ENCODE measurements at regions not wholly inside any gene's neighbourhood (a gene's known extent, or its start where the extent isn't known, plus 50 kb on each side); places are given as distances from the start of the nearest gene placed in this dataset.

DNA sequence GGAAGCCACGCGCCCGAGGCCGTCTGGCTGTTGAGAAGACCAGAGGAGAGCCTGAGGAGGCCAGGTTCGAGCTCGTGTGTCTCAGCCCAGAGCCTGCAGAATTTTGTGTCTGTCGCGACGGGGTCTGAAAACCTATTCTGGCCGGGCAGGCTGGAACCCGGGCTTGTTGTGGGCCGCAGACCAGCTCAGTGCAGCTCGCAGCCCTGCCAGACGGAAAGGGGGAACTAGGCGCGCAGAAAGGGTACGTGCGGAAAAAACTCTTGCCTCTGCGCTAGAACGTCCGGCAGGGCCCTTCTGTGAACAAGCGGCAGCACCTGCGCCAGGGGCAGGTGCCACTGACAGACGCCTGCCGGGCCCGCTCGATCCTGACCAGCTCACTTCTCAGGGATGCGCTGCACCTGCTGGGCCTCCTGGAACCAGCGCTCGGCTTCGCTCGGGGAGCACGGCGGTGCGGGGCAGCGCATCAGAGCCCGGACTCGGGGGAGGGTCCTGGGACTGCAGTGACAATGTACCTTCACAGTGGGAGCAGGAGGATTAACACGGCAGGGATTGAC lies 409.3 kb downstream of the BRD1 start:
- no peaks in the 10 kb centered on the region for H3K27me3 ChIP-seq (ENCODE audit: insufficient read depth, low read length)
- no peak overlapping the region for H3K4me3 ChIP-seq (ENCODE audit: low read length)
- no peaks in the 10 kb centered on the region for H3K9me3 ChIP-seq (ENCODE audit: low read depth, low read length)
- no peaks in the 10 kb centered on the region for H3K4me1 ChIP-seq (ENCODE audit: insufficient read depth, low read length)

DNA sequence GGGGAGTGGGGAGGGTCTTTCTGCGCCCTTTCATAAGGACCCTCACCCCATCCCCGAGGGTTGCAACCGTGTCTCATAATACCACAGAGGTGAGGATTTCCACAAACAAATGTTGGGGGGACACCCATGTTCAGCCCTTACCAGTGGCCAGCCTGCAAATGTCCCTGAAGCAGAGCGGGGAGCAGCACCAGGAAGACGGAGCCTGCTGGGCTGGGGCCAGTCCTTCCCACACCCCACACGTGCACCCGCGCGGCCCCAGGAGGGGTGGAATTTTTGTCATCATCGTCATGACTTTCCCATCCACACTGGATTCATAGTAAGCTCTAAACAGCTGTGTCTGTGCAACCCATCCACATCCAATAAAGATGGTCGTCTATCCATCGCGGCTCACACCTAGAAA lies 409.8 kb downstream of the BRD1 start:
- H3K4me1 ChIP-seq (ENCODE audit: insufficient read depth, low read length): no peaks in the 10 kb centered on the region
- H3K9me3 ChIP-seq (ENCODE audit: low read depth, low read length): no peaks in the 10 kb centered on the region
- no peak overlapping the region for H3K4me3 ChIP-seq (ENCODE audit: low read length)
- no peaks in the 10 kb centered on the region for H3K27me3 ChIP-seq (ENCODE audit: insufficient read depth, low read length)

DNA sequence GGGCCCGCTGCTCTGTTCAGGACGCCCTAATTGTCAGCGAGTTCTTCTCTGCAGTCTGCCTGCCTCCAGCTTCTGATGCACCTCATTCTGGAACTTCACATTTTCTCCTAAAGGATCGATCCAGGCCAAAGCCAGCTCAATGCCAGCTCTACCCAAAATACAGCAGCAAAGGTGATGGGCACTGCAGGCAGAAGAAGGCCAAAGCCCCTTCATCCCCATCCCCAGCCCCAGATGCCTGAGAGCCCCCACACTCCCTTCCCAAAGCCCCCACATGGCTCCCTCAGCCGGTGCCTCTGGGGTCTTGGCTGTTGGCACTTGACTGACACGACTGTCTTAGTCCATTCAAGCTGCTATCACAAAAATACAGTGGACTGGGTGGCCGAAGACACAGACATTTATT lies 410.3 kb downstream of the BRD1 start:
- H3K4me3 ChIP-seq (ENCODE audit: low read length): no peak overlapping the region
- H3K27me3 ChIP-seq (ENCODE audit: insufficient read depth, low read length): no peaks in the 10 kb centered on the region
- H3K4me1 ChIP-seq (ENCODE audit: insufficient read depth, low read length): no peaks in the 10 kb centered on the region
- no peaks in the 10 kb centered on the region for H3K9me3 ChIP-seq (ENCODE audit: low read depth, low read length)

- no peak overlapping the region for H3K4me3 ChIP-seq (ENCODE audit: low read length)
- no peaks in the 10 kb centered on the region for H3K9me3 ChIP-seq (ENCODE audit: low read depth, low read length)
- H3K27me3 ChIP-seq (ENCODE audit: insufficient read depth, low read length): no peaks in the 10 kb centered on the region
- no peaks in the 10 kb centered on the region for H3K4me1 ChIP-seq (ENCODE audit: insufficient read depth, low read length)
Measured at GRCh38 chr22:49415151-49415951, 412.3 kb downstream of the BRD1 start.

DNA sequence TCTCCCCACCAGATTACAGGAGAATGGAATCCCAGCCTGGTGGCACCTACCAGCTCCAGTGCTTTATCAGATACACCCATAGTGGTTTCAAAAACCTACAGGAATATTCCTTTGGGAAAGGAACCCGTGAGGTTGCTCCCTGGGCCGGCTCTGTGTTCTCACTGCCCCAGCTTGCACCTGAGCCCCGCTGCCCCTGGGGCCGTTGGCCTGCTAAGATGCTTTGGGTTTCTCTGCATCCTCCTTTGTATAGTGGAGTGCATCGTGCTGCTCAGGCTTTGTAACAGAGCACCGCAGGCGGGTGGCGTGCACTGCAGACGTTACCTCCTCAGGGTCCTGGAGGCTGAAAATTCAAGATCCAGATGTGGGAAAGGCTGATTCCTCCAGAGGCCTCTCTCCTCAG lies 414.1 kb downstream of the BRD1 start:
- H3K4me1 ChIP-seq (ENCODE audit: insufficient read depth, low read length): no peaks in the 10 kb centered on the region
- H3K4me3 ChIP-seq (ENCODE audit: low read length): no peak overlapping the region
- H3K27me3 ChIP-seq (ENCODE audit: insufficient read depth, low read length): no peaks in the 10 kb centered on the region
- H3K9me3 ChIP-seq (ENCODE audit: low read depth, low read length): no peaks in the 10 kb centered on the region

GRCh38 chr22:49413146-49413545 lies 414.5 kb downstream of the BRD1 start:
- Histone ChIP-seq H3K4me3 (ENCODE audit: low read length) (no peak overlapping the region), H3K4me1 (ENCODE audit: insufficient read depth, low read length) (no peaks in the 10 kb centered on the region), H3K27me3 (ENCODE audit: insufficient read depth, low read length) (no peaks in the 10 kb centered on the region), H3K9me3 (ENCODE audit: low read depth, low read length) (no peaks in the 10 kb centered on the region)

DNA sequence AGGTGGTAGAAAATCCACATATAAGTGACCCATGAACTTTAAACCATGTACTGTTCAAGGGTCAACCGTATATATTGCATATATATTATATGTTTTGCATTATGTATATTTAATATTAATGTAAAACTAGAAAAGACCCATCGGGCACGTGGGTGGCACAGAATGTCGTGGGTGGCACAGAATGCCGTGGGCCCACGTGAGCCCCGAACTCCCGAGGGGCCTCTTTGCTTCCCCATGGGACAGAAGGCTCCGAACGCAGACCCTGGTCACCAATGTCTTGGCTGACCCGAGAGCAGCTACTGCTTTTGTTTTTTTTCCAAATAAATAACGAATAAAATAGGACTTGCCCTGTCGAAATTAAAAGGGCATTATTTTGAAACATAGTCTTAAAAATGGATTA lies 415.4 kb downstream of the BRD1 start:
- no peaks in the 10 kb centered on the region for H3K9me3 ChIP-seq (ENCODE audit: low read depth, low read length)
- no peaks in the 10 kb centered on the region for H3K27me3 ChIP-seq (ENCODE audit: insufficient read depth, low read length)
- H3K4me3 ChIP-seq (ENCODE audit: low read length): no peak overlapping the region
- no peaks in the 10 kb centered on the region for H3K4me1 ChIP-seq (ENCODE audit: insufficient read depth, low read length)

GRCh38 chr22:49411236-49411635 lies 416.4 kb downstream of the BRD1 start:
- H3K4me1 ChIP-seq (ENCODE audit: insufficient read depth, low read length): no peaks in the 10 kb centered on the region
- no peaks in the 10 kb centered on the region for H3K9me3 ChIP-seq (ENCODE audit: low read depth, low read length)
- no peaks in the 10 kb centered on the region for H3K27me3 ChIP-seq (ENCODE audit: insufficient read depth, low read length)
- no peak overlapping the region for H3K4me3 ChIP-seq (ENCODE audit: low read length)

DNA sequence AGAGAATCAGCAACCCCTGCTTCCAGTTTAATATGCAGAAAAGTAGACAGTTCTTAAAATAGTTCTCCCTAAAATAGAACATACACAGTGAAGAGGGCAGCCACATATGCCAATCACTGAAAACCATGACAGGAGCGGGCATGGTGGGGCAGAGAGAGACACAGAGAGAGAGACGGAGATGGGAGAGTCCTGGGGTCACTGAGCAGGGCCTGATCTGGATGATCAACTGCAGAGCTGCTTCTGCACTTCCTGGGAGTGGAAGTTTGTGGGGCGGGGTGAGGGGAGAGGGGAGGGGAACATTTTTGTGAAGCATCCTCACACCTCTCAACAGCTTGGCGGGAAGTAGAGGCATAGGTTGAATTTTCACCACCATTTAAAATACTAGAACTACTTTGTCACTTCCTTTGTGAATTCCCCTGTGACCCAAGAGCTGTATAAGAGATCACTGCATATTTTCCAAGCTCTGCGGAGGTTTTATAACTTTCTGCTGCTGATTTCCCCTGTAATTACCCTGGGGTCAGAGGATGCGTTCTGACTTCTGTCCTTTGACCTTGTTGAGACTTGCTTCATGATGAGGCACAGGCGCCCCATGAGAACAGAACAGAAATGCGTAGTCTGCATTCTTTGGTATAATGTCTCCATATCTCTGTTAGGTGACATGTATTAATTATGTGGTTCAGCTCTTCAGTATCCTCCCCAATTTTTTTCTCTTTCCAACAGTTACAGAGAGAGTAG lies 419.4 kb downstream of the BRD1 start:
- Histone ChIP-seq H3K4me1 (ENCODE audit: insufficient read depth, low read length) (no peaks in the 10 kb centered on the region), H3K4me3 (ENCODE audit: low read length) (no peak overlapping the region), H3K9me3 (ENCODE audit: low read depth, low read length) (no peaks in the 10 kb centered on the region)

DNA sequence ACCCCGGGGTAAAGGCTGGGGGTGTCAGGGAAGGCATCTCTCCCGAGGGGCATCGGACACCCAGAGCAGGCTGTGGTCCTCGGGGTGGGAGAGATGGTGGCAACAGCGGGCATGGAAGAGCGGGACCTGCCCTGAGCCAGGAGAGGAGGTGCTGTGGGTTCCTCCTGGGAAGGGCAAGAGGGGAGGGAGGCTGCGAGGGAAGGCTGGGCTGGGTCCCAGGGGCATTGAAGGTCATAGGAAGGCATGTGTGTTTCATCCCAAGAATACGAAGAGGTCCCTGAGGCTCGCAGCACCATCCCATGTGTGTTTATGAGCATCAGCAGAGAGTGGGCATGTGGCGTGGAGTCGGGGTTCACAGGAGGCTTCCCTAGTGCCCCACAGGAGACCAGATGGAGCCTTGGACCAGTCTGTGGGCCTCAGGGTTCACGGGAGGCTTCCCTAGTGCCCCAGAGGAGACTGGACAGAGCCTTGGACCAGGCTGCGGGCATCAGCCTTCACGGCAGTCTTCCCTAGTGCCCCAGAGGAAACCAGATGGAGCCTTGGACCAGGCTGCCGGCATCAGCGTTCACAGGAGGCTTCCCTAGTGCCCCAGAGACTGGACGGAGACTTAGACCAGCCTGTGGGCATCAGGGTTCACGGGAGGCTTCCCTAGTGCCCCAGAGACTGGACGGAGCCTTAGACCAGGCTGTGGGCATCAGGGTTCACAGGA lies 420.6 kb downstream of the BRD1 start:
- H3K9me3 ChIP-seq (ENCODE audit: low read depth, low read length): no peaks in the 10 kb centered on the region
- no peaks in the 10 kb centered on the region for H3K27me3 ChIP-seq (ENCODE audit: insufficient read depth, low read length)
- no peak overlapping the region for H3K4me3 ChIP-seq (ENCODE audit: low read length)
- no peaks in the 10 kb centered on the region for H3K4me1 ChIP-seq (ENCODE audit: insufficient read depth, low read length)

More for the DNA sequence above, 419.4 kb downstream of the BRD1 start:
- no peaks in the 10 kb centered on the region for H3K27me3 ChIP-seq (ENCODE audit: insufficient read depth, low read length)

GRCh38 chr22:49406047-49406650 lies 421.5 kb downstream of the BRD1 start:
- no peaks in the 10 kb centered on the region for H3K27me3 ChIP-seq (ENCODE audit: insufficient read depth, low read length)
- H3K4me3 ChIP-seq (ENCODE audit: low read length): no peak overlapping the region
- no peaks in the 10 kb centered on the region for H3K9me3 ChIP-seq (ENCODE audit: low read depth, low read length)
- no peaks in the 10 kb centered on the region for H3K4me1 ChIP-seq (ENCODE audit: insufficient read depth, low read length)

DNA sequence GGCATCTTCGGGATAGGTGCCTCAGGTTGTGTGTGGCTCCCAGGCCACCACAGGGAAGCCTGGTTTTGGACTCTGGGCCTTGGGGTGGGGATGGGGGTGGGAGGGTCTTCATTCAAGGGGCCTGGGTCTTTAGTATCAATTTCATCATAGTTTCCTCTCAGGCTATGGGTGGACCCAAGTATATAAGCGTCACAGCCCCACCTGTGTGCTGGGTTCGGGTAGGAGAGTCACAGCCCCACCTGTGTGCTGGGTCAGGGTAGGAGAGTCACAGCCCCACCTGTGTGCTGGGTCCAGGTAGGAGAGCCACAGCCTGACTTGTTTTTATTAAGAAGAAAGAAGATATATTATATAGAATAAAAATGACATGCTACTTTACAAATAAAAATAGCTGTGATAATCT lies 422.1 kb downstream of the BRD1 start:
- Histone ChIP-seq H3K4me3 (ENCODE audit: low read length) (no peak overlapping the region), H3K27me3 (ENCODE audit: insufficient read depth, low read length) (no peaks in the 10 kb centered on the region), H3K4me1 (ENCODE audit: insufficient read depth, low read length) (no peaks in the 10 kb centered on the region), H3K9me3 (ENCODE audit: low read depth, low read length) (no peaks in the 10 kb centered on the region)

DNA sequence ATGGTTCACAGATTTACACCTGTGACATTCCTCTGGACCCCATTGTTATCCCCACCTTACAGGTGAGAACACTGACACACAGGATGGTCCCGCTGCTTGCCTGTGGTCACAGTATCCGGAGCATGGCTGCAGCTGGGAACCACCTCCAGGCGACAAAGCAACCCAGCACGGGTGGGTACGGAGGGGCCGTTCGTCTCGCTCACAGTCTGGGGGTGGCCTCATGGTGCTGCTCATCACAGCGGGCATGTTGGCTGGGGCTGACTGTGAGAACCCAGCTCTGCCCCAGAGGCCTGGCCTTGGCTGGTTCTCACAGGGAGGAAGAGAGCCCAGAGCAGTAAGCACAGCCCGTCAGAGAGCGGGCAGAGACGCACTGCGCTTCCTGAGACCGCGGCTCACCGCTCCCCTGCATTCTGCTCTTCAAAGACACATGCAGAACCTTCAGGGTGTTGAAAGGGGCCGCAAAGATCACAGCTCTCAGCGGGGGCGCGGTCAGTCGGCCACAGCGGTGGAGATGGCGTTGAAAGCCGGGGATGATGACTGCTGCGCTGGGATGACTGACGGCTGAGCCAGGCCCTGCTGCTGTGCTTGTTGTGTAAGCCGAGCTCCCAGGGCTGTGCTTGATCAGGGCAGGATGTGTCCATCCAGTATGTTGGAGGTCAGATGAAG lies 423.0 kb downstream of the BRD1 start:
- no peaks in the 10 kb centered on the region for H3K4me1 ChIP-seq (ENCODE audit: insufficient read depth, low read length)
- no peaks in the 10 kb centered on the region for H3K27me3 ChIP-seq (ENCODE audit: insufficient read depth, low read length)
- no peak overlapping the region for H3K4me3 ChIP-seq (ENCODE audit: low read length)
- H3K9me3 ChIP-seq (ENCODE audit: low read depth, low read length): no peaks in the 10 kb centered on the region

DNA sequence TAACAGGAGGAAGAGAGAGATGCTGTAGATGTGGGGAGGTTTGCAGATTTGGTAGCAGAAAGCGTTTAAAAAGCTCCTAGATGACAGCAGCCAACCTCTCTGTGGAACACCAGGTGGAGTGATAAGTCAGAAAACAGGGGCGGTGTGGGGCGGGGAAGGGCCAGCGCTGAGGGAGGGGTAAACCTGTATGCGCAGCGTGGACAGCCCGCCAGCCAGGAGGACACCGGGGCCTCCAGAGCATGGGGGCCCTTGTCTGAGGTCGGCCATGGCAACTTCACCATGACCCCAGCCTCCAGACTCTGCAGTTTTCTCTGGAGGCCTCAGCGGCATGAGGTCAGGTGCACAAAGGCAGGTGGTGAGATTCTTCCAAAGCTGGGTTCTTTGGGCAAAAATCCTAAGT lies 423.7 kb downstream of the BRD1 start:
- no peaks in the 10 kb centered on the region for H3K4me1 ChIP-seq (ENCODE audit: insufficient read depth, low read length)
- no peaks in the 10 kb centered on the region for H3K27me3 ChIP-seq (ENCODE audit: insufficient read depth, low read length)
- H3K9me3 ChIP-seq (ENCODE audit: low read depth, low read length): no peaks in the 10 kb centered on the region
- H3K4me3 ChIP-seq (ENCODE audit: low read length): no peak overlapping the region

Measured in mononuclear cell (primary cell).